DOHH2 (cell line): ENCODE measurements at regions not wholly inside any gene's neighbourhood (a gene's known extent, or its start where the extent isn't known, plus 50 kb on each side); places are given as distances from the start of the nearest gene placed in this dataset.

ENCODE experiments used
- H3F3A ChIP-seq: fragments of 200-600 bp; sonication (generic), shearing (Covaris generic); 2 replicates; pipeline ENCODE4 v1.6.0; 2016; ENCODE audit warnings: antibody characterized with exemption, mild to moderate bottlenecking; ENCODE audit not compliant: control insufficient read depth, insufficient read depth
- H3K27ac ChIP-seq: fragments of 200-600 bp; sonication (generic); 2 replicates; pipeline ENCODE4 v1.5.1; 2014; ENCODE audit warnings: low read depth, mild to moderate bottlenecking, low read length, moderate library complexity
- H3K27me3 ChIP-seq: fragments of 200-600 bp; sonication (generic); 2 replicates; pipeline ENCODE4 v1.6.1; 2014; ENCODE audit warnings: mild to moderate bottlenecking, low read length, mixed read lengths; ENCODE audit not compliant: control insufficient read depth
- H3K36me3 ChIP-seq: fragments of 200-600 bp; sonication (generic); 2 replicates; pipeline ENCODE4 v1.6.1; 2014; ENCODE audit warnings: mild to moderate bottlenecking, low read length, moderate library complexity, mixed read lengths; ENCODE audit not compliant: control insufficient read depth
- H3K4me1 ChIP-seq: fragments of 200-600 bp; sonication (generic); 2 replicates; pipeline ENCODE4 v1.6.1; 2014; ENCODE audit warnings: mild to moderate bottlenecking, low read length, mixed read lengths; ENCODE audit not compliant: control insufficient read depth
- H3K4me2 ChIP-seq: fragments of 200-600 bp; sonication (generic); 2 replicates; pipeline ENCODE4 v1.6.0; 2014; ENCODE audit warnings: mild to moderate bottlenecking, low read length, moderate library complexity
- H3K4me3 ChIP-seq: fragments of 200-600 bp; sonication (generic); 2 replicates; pipeline ENCODE4 v1.5.1; 2014; ENCODE audit warnings: mild to moderate bottlenecking, low read length, mixed read lengths
- H3K79me2 ChIP-seq: fragments of 200-600 bp; sonication (generic); 2 replicates; pipeline ENCODE4 v1.6.1; 2014; ENCODE audit warnings: mild to moderate bottlenecking, low read length, mixed read lengths; ENCODE audit not compliant: control insufficient read depth
- H3K9me2 ChIP-seq: fragments of 200-600 bp; sonication (generic); replicated peaks from 2 replicates; pipeline ENCODE4 v1.6.1; 2014; ENCODE audit warnings: mild to moderate bottlenecking, low read length, mixed read lengths; ENCODE audit not compliant: control insufficient read depth
- H3K9me3 ChIP-seq: fragments of 200-600 bp; sonication (generic); 2 replicates; pipeline ENCODE4 v1.6.1; 2014; ENCODE audit warnings: antibody characterized with exemption, low read length, mixed read lengths; ENCODE audit not compliant: control insufficient read depth, insufficient read depth
- H4K20me1 ChIP-seq: fragments of 200-600 bp; sonication (generic); 2 replicates; pipeline ENCODE4 v1.6.0; 2014; ENCODE audit warnings: low read depth, mild to moderate bottlenecking, antibody characterized with exemption, low read length, moderate library complexity; ENCODE audit not compliant: control insufficient read depth, insufficient read depth
- CTCF ChIP-seq: fragments of 200-600 bp; sonication (generic); IDR thresholded peaks from one replicate; pipeline ENCODE4 v1.5.1; 2014; ENCODE audit warnings: antibody characterized with exemption, mild to moderate bottlenecking, low read depth, low read length; ENCODE audit not compliant: poor library complexity, severe bottlenecking
- EZH2phosphoT487 ChIP-seq: fragments of 200-600 bp; sonication (generic); IDR thresholded peaks from 2 replicates; pipeline ENCODE4 v1.6.1; 2017; ENCODE audit warnings: borderline replicate concordance, mild to moderate bottlenecking, antibody characterized with exemption, low read length, moderate library complexity, mixed read lengths

GRCh38 chr4:132910229-132910748 is 238.8 kb upstream of the PCDH10 start:
- TF ChIP-seq CTCF, result no peak
- no peak for TF ChIP-seq EZH2phosphoT487
- Histone ChIP-seq H3K36me3 (no peaks in the 10 kb centered on the region), H3K9me3 (no peaks in the 10 kb centered on the region), H3K4me2 (no peak overlapping the region), H3K9me2 (no peaks in the 10 kb centered on the region), H3K4me1 (no peaks in the 10 kb centered on the region), H3K27me3 (no peaks in the 10 kb centered on the region), H3K4me3 (no peak overlapping the region), H3F3A (no peaks in the 10 kb centered on the region), H4K20me1 (no peaks in the 10 kb centered on the region), H3K79me2 (no peaks in the 10 kb centered on the region), H3K27ac (no peak overlapping the region)

- no peak for TF ChIP-seq CTCF
- H3K79me2 ChIP-seq, result no peaks in the 10 kb centered on the region
- no peaks in the 10 kb centered on the region for H3K9me3 ChIP-seq
- no peak overlapping the region for H3K4me2 ChIP-seq
- H3K27ac ChIP-seq, result no peak overlapping the region
- H3K4me3 ChIP-seq, result no peak overlapping the region
- H3K36me3 ChIP-seq, result no peaks in the 10 kb centered on the region
- no peaks in the 10 kb centered on the region for H3K9me2 ChIP-seq
- H3F3A ChIP-seq, result no peaks in the 10 kb centered on the region
- H3K27me3 ChIP-seq, result no peaks in the 10 kb centered on the region
- no peaks in the 10 kb centered on the region for H4K20me1 ChIP-seq
- no peaks in the 10 kb centered on the region for H3K4me1 ChIP-seq
Observed at GRCh38 chr4:132918096-132918495, 231.0 kb upstream of the PCDH10 start.

GRCh38 chr4:132923516-132923915 is 225.6 kb upstream of the PCDH10 start:
- H3F3A ChIP-seq, result no peaks in the 10 kb centered on the region
- no peak overlapping the region for H3K4me3 ChIP-seq
- H3K27me3 ChIP-seq, result no peaks in the 10 kb centered on the region
- no peaks in the 10 kb centered on the region for H3K9me2 ChIP-seq
- H3K36me3 ChIP-seq, result no peaks in the 10 kb centered on the region
- no peaks in the 10 kb centered on the region for H4K20me1 ChIP-seq
- H3K4me2 ChIP-seq, result no peak overlapping the region
- no peaks in the 10 kb centered on the region for H3K79me2 ChIP-seq
- H3K4me1 ChIP-seq, result no peaks in the 10 kb centered on the region
- TF ChIP-seq CTCF (no peak), EZH2phosphoT487 (no peak)
- no peak overlapping the region for H3K27ac ChIP-seq
- H3K9me3 ChIP-seq, result no peaks in the 10 kb centered on the region

GRCh38 chr4:132934911-132935310 is 214.2 kb upstream of the PCDH10 start:
- Histone ChIP-seq H3K36me3 (no peaks in the 10 kb centered on the region), H4K20me1 (no peaks in the 10 kb centered on the region), H3K9me2 (no peaks in the 10 kb centered on the region), H3K4me3 (no peak overlapping the region), H3K4me1 (no peaks in the 10 kb centered on the region), H3K4me2 (no peak overlapping the region), H3K9me3 (no peaks in the 10 kb centered on the region), H3F3A (no peaks in the 10 kb centered on the region), H3K27ac (no peak overlapping the region), H3K27me3 (no peaks in the 10 kb centered on the region), H3K79me2 (no peaks in the 10 kb centered on the region)
- TF ChIP-seq EZH2phosphoT487 (no peak), CTCF (no peak)
